ENCODE measurements at regions not wholly inside any gene's neighbourhood (a gene's known extent, or its start where the extent isn't known, plus 50 kb on each side); places are given as distances from the start of the nearest gene placed in this dataset.

- TF ChIP-seq, protein P1, sequence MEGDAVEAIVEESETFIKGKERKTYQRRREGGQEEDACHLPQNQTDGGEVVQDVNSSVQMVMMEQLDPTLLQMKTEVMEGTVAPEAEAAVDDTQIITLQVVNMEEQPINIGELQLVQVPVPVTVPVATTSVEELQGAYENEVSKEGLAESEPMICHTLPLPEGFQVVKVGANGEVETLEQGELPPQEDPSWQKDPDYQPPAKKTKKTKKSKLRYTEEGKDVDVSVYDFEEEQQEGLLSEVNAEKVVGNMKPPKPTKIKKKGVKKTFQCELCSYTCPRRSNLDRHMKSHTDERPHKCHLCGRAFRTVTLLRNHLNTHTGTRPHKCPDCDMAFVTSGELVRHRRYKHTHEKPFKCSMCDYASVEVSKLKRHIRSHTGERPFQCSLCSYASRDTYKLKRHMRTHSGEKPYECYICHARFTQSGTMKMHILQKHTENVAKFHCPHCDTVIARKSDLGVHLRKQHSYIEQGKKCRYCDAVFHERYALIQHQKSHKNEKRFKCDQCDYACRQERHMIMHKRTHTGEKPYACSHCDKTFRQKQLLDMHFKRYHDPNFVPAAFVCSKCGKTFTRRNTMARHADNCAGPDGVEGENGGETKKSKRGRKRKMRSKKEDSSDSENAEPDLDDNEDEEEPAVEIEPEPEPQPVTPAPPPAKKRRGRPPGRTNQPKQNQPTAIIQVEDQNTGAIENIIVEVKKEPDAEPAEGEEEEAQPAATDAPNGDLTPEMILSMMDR (IDR thresholded peaks at IDR 0.05) = no peak
- no peaks in the 10 kb centered on the region for H3K36me3 ChIP-seq
- no peaks in the 10 kb centered on the region for H3K9me3 ChIP-seq
- ATAC-seq (no peak), FAIRE-seq (no peak), DNase-seq (no peak)
- intact Hi-C loops (cut with DNase I) = no loop called here
- WGBS, 2 donors = 56 to 73% methylated on average over 1 of the region's 1 CpG
- no peaks in the 10 kb centered on the region for H3K27me3 ChIP-seq
- no peak overlapping the region for H3K4me3 ChIP-seq
- H3K4me1 ChIP-seq = no peaks in the 10 kb centered on the region
- no peak overlapping the region for H3K27ac ChIP-seq
These were observed 150.3 kb downstream of the IFI44 start for GRCh38 chr1:78799926-78800325.

GRCh38 chr1:78814176-78814575 lies 164.5 kb downstream of the IFI44 start:
- no peaks in the 10 kb centered on the region for H3K27me3 ChIP-seq
- no peak overlapping the region for H3K27ac ChIP-seq
- no peak overlapping the region for H3K4me3 ChIP-seq
- FAIRE-seq (no peak), DNase-seq (no peak), ATAC-seq (no peak)
- intact Hi-C loops (cut with DNase I) = no loop called here
- TF ChIP-seq, protein P1 (IDR thresholded peaks at IDR 0.05) = no peak
- 53 to 77% methylated on average over 1 of the region's 1 CpG for WGBS, 2 donors
- no peaks in the 10 kb centered on the region for H3K4me1 ChIP-seq
- no peaks in the 10 kb centered on the region for H3K36me3 ChIP-seq
- no peaks in the 10 kb centered on the region for H3K9me3 ChIP-seq

DNA sequence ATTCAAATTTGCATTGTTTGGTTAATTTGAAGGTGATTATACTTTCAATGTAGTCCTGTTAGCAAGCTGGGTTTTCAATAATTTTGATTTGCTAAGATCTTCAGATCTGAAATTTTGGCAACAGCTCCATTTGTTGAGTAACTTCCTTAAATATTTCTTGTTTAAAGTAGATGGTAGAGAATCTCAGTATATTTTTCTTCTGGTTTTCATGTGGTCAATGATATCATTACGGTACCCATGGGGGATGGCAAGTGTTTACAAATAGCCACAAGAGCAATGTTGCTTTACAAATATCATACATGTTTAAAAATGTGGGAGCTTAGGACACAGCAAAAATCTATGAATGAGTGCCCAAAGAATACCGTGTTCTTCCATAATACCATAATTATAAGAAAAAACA lies 175.9 kb downstream of the IFI44 start:
- no peaks in the 10 kb centered on the region for H3K9me3 ChIP-seq
- no peak for FAIRE-seq
- TF ChIP-seq, protein P1 (IDR thresholded peaks at IDR 0.05) = no peak
- H3K4me3 ChIP-seq = no peak overlapping the region
- WGBS, 2 donors = 64 to 76% methylated on average over 2 of the region's 2 CpGs
- no peaks in the 10 kb centered on the region for H3K36me3 ChIP-seq
- intact Hi-C loops (cut with DNase I) = no loop called here
- DNase-seq = no peak
- H3K27ac ChIP-seq = no peak overlapping the region
- no peaks in the 10 kb centered on the region for H3K27me3 ChIP-seq
- ATAC-seq = no peak
- H3K4me1 ChIP-seq = no peaks in the 10 kb centered on the region

DNA sequence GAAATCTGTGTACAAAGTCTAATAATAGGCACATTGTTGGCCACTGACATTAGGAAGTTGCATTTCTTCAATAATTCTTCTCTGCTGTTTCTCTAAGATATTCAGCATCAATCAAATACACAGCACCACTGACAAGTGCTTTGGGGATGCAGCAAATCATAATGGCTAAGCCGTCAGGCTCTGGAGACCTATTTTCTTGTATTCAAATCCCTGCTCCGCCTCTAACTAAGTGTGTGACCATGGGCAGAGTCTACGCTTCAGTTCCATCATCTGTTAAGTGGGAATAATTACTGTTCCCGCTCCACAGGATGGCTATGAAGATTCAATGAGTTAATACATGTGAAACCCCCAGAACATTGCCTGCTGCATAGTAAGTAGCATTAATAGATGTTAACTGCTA lies 176.9 kb downstream of the ADGRL4 start:
- no peak for DNase-seq
- WGBS, 2 donors = 70 to 83% methylated on average over 4 of the region's 4 CpGs
- ATAC-seq = no peak
- Histone ChIP-seq H3K4me3 (no peak overlapping the region), H3K9me3 (no peaks in the 10 kb centered on the region), H3K27me3 (no peaks in the 10 kb centered on the region), H3K4me1 (no peaks in the 10 kb centered on the region), H3K36me3 (no peaks in the 10 kb centered on the region), H3K27ac (no peak overlapping the region)
- TF ChIP-seq, protein P1 (IDR thresholded peaks at IDR 0.05) = no peak
- no peak for FAIRE-seq
- intact Hi-C loops (cut with DNase I) = no loop called here

DNA sequence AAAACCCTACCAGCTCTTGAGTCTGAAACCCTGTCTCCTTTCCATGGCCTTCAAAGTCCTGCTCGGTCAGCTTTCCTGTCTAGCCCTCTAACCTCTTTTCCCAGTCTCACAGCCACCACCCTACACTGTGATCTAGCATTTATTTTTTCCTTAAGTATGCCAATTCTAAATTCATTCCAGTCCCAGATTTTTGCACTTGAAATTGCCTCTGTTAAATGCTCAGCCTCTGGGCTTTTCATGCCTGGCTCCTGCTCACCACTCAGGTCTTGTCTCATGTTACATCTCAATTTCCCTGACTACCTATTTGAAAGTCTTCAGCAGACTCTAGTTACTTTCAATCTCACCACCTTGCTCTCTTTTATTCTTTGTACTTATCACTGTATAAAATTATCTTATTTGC lies 176.2 kb downstream of the ADGRL4 start:
- H3K27me3 ChIP-seq = no peaks in the 10 kb centered on the region
- TF ChIP-seq, protein P1 (IDR thresholded peaks at IDR 0.05) = no peak
- H3K4me3 ChIP-seq = no peak overlapping the region
- ATAC-seq (no peak), DNase-seq (no peak), FAIRE-seq (no peak)
- no peaks in the 10 kb centered on the region for H3K9me3 ChIP-seq
- intact Hi-C loops (cut with DNase I) = no loop called here
- H3K36me3 ChIP-seq = no peaks in the 10 kb centered on the region
- H3K4me1 ChIP-seq = no peaks in the 10 kb centered on the region
- 0 to 46% methylated on average over 1 of the region's 1 CpG for WGBS, 2 donors
- H3K27ac ChIP-seq = no peak overlapping the region
